H1 (cell line): ENCODE measurements at regions not wholly inside any gene's neighbourhood (a gene's known extent, or its start where the extent isn't known, plus 50 kb on each side); places are given as distances from the start of the nearest gene placed in this dataset.

Experiments
- CTCF ChIA-PET: fragments of 300-600 bp; sonication (Branson Sonifier 250); formaldehyde crosslinking; loops from one replicate; lab custom pipeline; 2021; ENCODE audit not compliant: partially characterized antibody; lab: Charles Lee
- POLR2A ChIA-PET: fragments of 300-600 bp; sonication (Branson Sonifier 250); formaldehyde crosslinking; loops from one replicate; lab custom pipeline; 2021; ENCODE audit warnings: inconsistent platforms; ENCODE audit not compliant: partially characterized antibody; lab: Charles Lee
- DNase-seq, 2 experiments: peaks; one replicate each; pipeline versions ENCODE4 v3.0.0 to v3.0.0-alpha.2; 2010 to 2022; ENCODE audit warnings: low spot score in 2 of 2, low read depth in 1 of 2, mixed read lengths in 1 of 2
- FAIRE-seq: peaks from 2 replicates; lab custom pipeline; 2011; peaks lifted over from hg19 to GRCh38; lab: Jason Lieb, UNC
- H2AFZ ChIP-seq: 2 replicates; pipeline ENCODE4 v1.8.1; 2012; ENCODE audit warnings: low read length, inconsistent platforms
- H2AK5ac ChIP-seq: 2 replicates; pipeline ENCODE4 v1.6.1; 2013; ENCODE audit warnings: low read depth, low read length
- H2BK120ac ChIP-seq: replicated peaks from 2 replicates; pipeline ENCODE3; 2013; ENCODE audit warnings: low read depth, low read length, inconsistent platforms
- H2BK12ac ChIP-seq: 2 replicates; pipeline ENCODE4 v1.6.1; 2013; ENCODE audit warnings: low read depth, low read length
- H2BK15ac ChIP-seq: 2 replicates; pipeline ENCODE4 v1.6.1; 2013; ENCODE audit warnings: low read length
- H2BK20ac ChIP-seq: 2 replicates; pipeline ENCODE4 v1.6.1; 2013; ENCODE audit warnings: low read length
- H2BK5ac ChIP-seq: 2 replicates; pipeline ENCODE4 v1.6.1; 2013; ENCODE audit warnings: low read depth, low read length
- H3K14ac ChIP-seq: 2 replicates; pipeline ENCODE4 v1.6.1; 2013; ENCODE audit warnings: inconsistent platforms; ENCODE audit not compliant: insufficient read length
- H3K18ac ChIP-seq: 2 replicates; pipeline ENCODE4 v1.6.1; 2013; ENCODE audit warnings: low read length; ENCODE audit errors: extremely low read depth
- H3K23ac ChIP-seq: 2 replicates; pipeline ENCODE4 v1.6.1; 2013; ENCODE audit warnings: inconsistent platforms; ENCODE audit not compliant: insufficient read length
- H3K23me2 ChIP-seq: 2 replicates; pipeline ENCODE4 v1.6.1; 2013; ENCODE audit warnings: low read depth, low read length
- H3K27ac ChIP-seq: 2 replicates; pipeline ENCODE4 v1.6.1; 2011; ENCODE audit warnings: low read depth, low read length, inconsistent platforms
- H3K27me3 ChIP-seq, 4 experiments: replicated peaks in 1 of 4; 1 replicate in 1 of 4; 2 replicates in 3 of 4; pipeline versions ENCODE4 v1.6.1 to v1.8.1; 2011 to 2013; ENCODE audit warnings: low read length in 3 of 4, mild to moderate bottlenecking in 3 of 4, inconsistent platforms in 2 of 4, mixed read lengths in 2 of 4, moderate library complexity in 1 of 4; ENCODE audit not compliant: control insufficient read depth in 3 of 4, insufficient read depth in 3 of 4; ENCODE audit errors: extremely low read depth in 1 of 4
- H3K36me3 ChIP-seq, 4 experiments: 2 replicates each; pipeline versions ENCODE4 v1.6.1 to v1.8.1; 2011 to 2013; ENCODE audit warnings: mild to moderate bottlenecking in 4 of 4, low read length in 3 of 4, moderate library complexity in 2 of 4, control low read depth in 1 of 4, inconsistent platforms in 1 of 4; ENCODE audit not compliant: insufficient read depth in 4 of 4, control insufficient read depth in 2 of 4
- H3K4ac ChIP-seq: replicated peaks from 2 replicates; pipeline ENCODE3; 2013; ENCODE audit warnings: low read length, low read depth, mixed read lengths, inconsistent platforms; ENCODE audit not compliant: insufficient read length
- H3K4me1 ChIP-seq, 4 experiments: replicated peaks in 1 of 4; 1 replicate in 1 of 4; 2 replicates in 3 of 4; pipeline versions ENCODE4 v1.6.1 to v1.8.1; 2011 to 2013; ENCODE audit warnings: low read length in 3 of 4, inconsistent platforms in 2 of 4, mixed read lengths in 1 of 4; ENCODE audit not compliant: insufficient read depth in 4 of 4, control insufficient read depth in 3 of 4
- H3K4me2 ChIP-seq, 2 experiments: 2 replicates each; pipeline versions ENCODE4 v1.6.1 to v1.8.1; 2011 to 2013; ENCODE audit warnings: low read depth in 2 of 2, low read length in 2 of 2, control low read depth in 1 of 2, inconsistent platforms in 1 of 2, mild to moderate bottlenecking in 1 of 2; ENCODE audit not compliant: insufficient read depth in 1 of 2
- H3K4me3 ChIP-seq, 4 experiments: fragments of 200-600, 300-600 bp in 1 of 4; sonication (generic), shearing (Covaris generic), sonication (Bioruptor Twin) in 1 of 4; 2 replicates each; pipeline versions ENCODE4 v1.5.1 to v1.8.1; 2011 to 2016; ENCODE audit warnings: low read length in 4 of 4, low read depth in 3 of 4, control low read depth in 2 of 4, inconsistent platforms in 2 of 4, mild to moderate bottlenecking in 2 of 4, mixed read lengths in 1 of 4, moderate library complexity in 1 of 4; ENCODE audit not compliant: insufficient read depth in 2 of 4; ENCODE audit errors: extremely low read depth in 1 of 4
- H3K56ac ChIP-seq: replicated peaks from 2 replicates; pipeline ENCODE3; 2013; ENCODE audit warnings: low read depth, mild to moderate bottlenecking, mixed read lengths, low read length, inconsistent platforms; ENCODE audit not compliant: insufficient read length
- H3K79me1 ChIP-seq: 2 replicates; pipeline ENCODE4 v1.6.1; 2013; ENCODE audit warnings: low read depth, low read length, control low read depth
- H3K79me2 ChIP-seq, 2 experiments: 2 replicates each; pipeline versions ENCODE4 v1.6.1 to v1.8.1; 2012 to 2013; ENCODE audit warnings: low read length in 2 of 2, mild to moderate bottlenecking in 2 of 2, inconsistent platforms in 1 of 2; ENCODE audit not compliant: insufficient read depth in 2 of 2, control insufficient read depth in 1 of 2
- H3K9ac ChIP-seq, 4 experiments: replicated peaks in 1 of 4; 1 replicate in 1 of 4; 2 replicates in 3 of 4; pipeline versions ENCODE4 v1.6.1 to v1.8.1; 2011 to 2013; ENCODE audit warnings: low read depth in 3 of 4, low read length in 3 of 4, control low read depth in 2 of 4, mild to moderate bottlenecking in 2 of 4, moderate library complexity in 2 of 4, inconsistent platforms in 1 of 4; ENCODE audit errors: extremely low read depth in 1 of 4
- H3K9me3 ChIP-seq, 2 experiments: 2 replicates each; pipeline versions ENCODE4 v1.6.1 to v1.8.1; 2012 to 2013; ENCODE audit warnings: mild to moderate bottlenecking in 2 of 2, moderate library complexity in 2 of 2, control low read depth in 1 of 2, inconsistent platforms in 1 of 2, low read depth in 1 of 2, low read length in 1 of 2, mixed read lengths in 1 of 2; ENCODE audit not compliant: insufficient read depth in 2 of 2
- H4K20me1 ChIP-seq, 2 experiments: replicated peaks in 1 of 2; 2 replicates each; pipeline versions ENCODE3 to v1.8.1; 2011 to 2013; ENCODE audit warnings: inconsistent platforms in 2 of 2, low read length in 2 of 2, mild to moderate bottlenecking in 1 of 2; ENCODE audit not compliant: insufficient read depth in 2 of 2, control insufficient read depth in 1 of 2
- H4K5ac ChIP-seq: 2 replicates; pipeline ENCODE4 v1.6.1; 2013; ENCODE audit warnings: low read length, low read depth, mixed read lengths, inconsistent platforms; ENCODE audit not compliant: insufficient read length
- H4K8ac ChIP-seq: 2 replicates; pipeline ENCODE4 v1.8.0; 2013; ENCODE audit warnings: mild to moderate bottlenecking, moderate library complexity, low read length, inconsistent platforms; ENCODE audit not compliant: insufficient read depth; ENCODE audit errors: extremely low read depth
- H4K91ac ChIP-seq: replicated peaks from 2 replicates; pipeline ENCODE3; 2013; ENCODE audit warnings: low read length, mixed read lengths, inconsistent platforms; ENCODE audit not compliant: insufficient read length
- BACH1 ChIP-seq: IDR thresholded peaks from 2 replicates; pipeline ENCODE4 v1.6.1; 2012; ENCODE audit warnings: low read length, improper control_type of control experiment
- CBX8 ChIP-seq: fragments of 300-800, 300-1000 bp; sonication (generic); IDR thresholded peaks from 2 replicates; pipeline ENCODE4 v1.7.1; 2016; ENCODE audit warnings: low read depth, low read length, borderline replicate concordance
- CTBP2 ChIP-seq: IDR thresholded peaks from 2 replicates; pipeline ENCODE4 v1.7.0; 2011; ENCODE audit warnings: borderline replicate concordance, mild to moderate bottlenecking, moderate library complexity, mixed read lengths, low read length; ENCODE audit not compliant: insufficient read depth, insufficient read length
- GABPA ChIP-seq: IDR thresholded peaks from 2 replicates; pipeline ENCODE4 v1.6.1; 2011; ENCODE audit warnings: mild to moderate bottlenecking, low read length, moderate library complexity, borderline replicate concordance; ENCODE audit not compliant: insufficient read depth
- NANOG ChIP-seq: IDR thresholded peaks from 2 replicates; pipeline ENCODE4 v1.6.1; 2011; ENCODE audit warnings: low read length, low read depth, mild to moderate bottlenecking, inconsistent platforms; ENCODE audit not compliant: insufficient read depth, poor library complexity, severe bottlenecking
- RNF2 ChIP-seq: fragments of 200-900, 300-1000 bp; sonication (generic); IDR thresholded peaks from 2 replicates; pipeline ENCODE4 v1.7.1; 2016; ENCODE audit warnings: borderline replicate concordance, low read depth, mild to moderate bottlenecking, antibody characterized with exemption, low read length; ENCODE audit not compliant: poor library complexity, severe bottlenecking; ENCODE audit errors: missing control alignments
- SIN3A ChIP-seq, 2 experiments: IDR thresholded peaks in 1 of 2; conservative IDR thresholded peaks in 1 of 2; 2 replicates each; pipeline ENCODE4 v1.6.1; 2011 to 2012; ENCODE audit warnings: low read length in 2 of 2, improper control_type of control experiment in 1 of 2, low read depth in 1 of 2, mild to moderate bottlenecking in 1 of 2
- SIX5 ChIP-seq: IDR thresholded peaks from 2 replicates; pipeline ENCODE4 v1.6.1; 2011; ENCODE audit warnings: mild to moderate bottlenecking, low read depth, low read length
- SP1 ChIP-seq: IDR thresholded peaks from 2 replicates; pipeline ENCODE4 v1.6.1; 2011; ENCODE audit warnings: low read depth, low read length
- TAF7 ChIP-seq: optimal IDR thresholded peaks from 2 replicates; pipeline ENCODE3; 2011; ENCODE audit warnings: low read depth, mild to moderate bottlenecking, inconsistent platforms, low read length, moderate library complexity, borderline replicate concordance
- TBP ChIP-seq: IDR thresholded peaks from 2 replicates; pipeline ENCODE4 v1.6.1; 2011; ENCODE audit warnings: low read depth, low read length, improper control_type of control experiment
- whole genome bisulfite sequencing, 2 experiments: shearing (Covaris generic) in 1 of 2; methylation state at CpG; one replicate each; pipeline versions ENCODE4 v1.1.6 to v1.1.7; 2013 to 2015; ENCODE audit warnings: low lambda C conversion rate in 2 of 2, mixed read lengths in 2 of 2, inconsistent platforms in 1 of 2, low coverage in 1 of 2, missing lambda C conversion rate in 1 of 2; ENCODE audit not compliant: insufficient replicate concordance in 2 of 2, insufficient coverage in 1 of 2, insufficient read length in 1 of 2; ENCODE audit errors: extremely low coverage in 1 of 2, missing lambda C conversion rate in 1 of 2; 5-methylcytosine and 5-hydroxymethylcytosine counted together
- TF ChIP-seq, protein P1 (sequence below): IDR thresholded peaks from 2 replicates; pipeline ENCODE4 v1.6.1; 2011; ENCODE audit warnings: low read depth, mild to moderate bottlenecking, low read length; ENCODE audit not compliant: insufficient read depth

DNA sequence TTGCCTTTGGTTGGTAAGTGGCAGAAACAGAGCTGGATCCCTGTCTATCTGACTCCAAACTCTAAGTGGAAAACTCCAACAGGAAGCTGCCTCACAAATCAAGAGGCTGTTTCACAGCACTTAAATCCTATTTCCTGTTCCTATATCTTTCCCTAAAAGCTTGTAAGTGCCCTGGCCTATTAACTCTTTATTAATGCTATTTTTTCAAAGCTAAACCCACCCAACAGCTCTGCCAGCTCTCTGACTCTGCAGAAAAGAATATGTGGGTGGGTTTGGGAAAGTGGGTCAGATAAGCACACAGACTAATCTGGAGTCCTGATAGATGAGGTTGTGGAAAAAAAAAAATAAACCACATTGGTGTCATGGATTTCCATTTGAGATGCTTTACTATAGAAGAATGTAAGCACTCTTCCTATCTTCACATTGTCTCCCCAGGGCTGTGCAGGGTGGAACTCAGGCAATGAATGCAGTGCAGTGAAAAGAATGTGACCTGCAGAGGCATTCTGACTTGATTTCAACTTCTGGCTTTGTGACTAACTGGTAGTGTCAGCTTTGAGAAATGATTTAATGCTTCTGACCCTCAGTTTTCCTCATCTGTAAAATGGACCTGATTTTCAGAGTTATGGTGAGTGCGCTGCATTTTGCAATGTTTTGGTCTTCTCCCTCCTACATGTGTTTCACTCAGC is 125.6 kb downstream of the AASDHPPT start:
- H3K56ac ChIP-seq = no peak overlapping the region
- no peak overlapping the region for H4K8ac ChIP-seq
- WGBS, 2 experiments = 100% methylated on average over 1 of the region's 1 CpG; no CpG with 5 or more reads in 1 of the 2 experiments
- ChIA-PET CTCF (interaction anchor here (0.6 to 1.6 kb wide), 4 partner anchors 18 to 764 kb away, joined by 3 read pairs; no protein-coding TSS in a partner anchor), POLR2A (no interaction called here)
- no peak overlapping the region for H3K23ac ChIP-seq
- H4K91ac ChIP-seq = no peak overlapping the region
- no peak overlapping the region for H3K18ac ChIP-seq
- H3K4me1 ChIP-seq = no peaks in the 10 kb centered on the region
- H3K9ac ChIP-seq = no peak overlapping the region
- no peaks in the 10 kb centered on the region for H3K9me3 ChIP-seq
- H3K14ac ChIP-seq = no peak overlapping the region
- no peak overlapping the region for H2BK5ac ChIP-seq
- H2BK15ac ChIP-seq = no peak overlapping the region
- H3K79me2 ChIP-seq = no peaks in the 10 kb centered on the region
- H3K4me3 ChIP-seq = no peak overlapping the region
- no peaks in the 10 kb centered on the region for H3K36me3 ChIP-seq
- no peaks in the 10 kb centered on the region for H3K23me2 ChIP-seq
- no peak overlapping the region for H2BK120ac ChIP-seq
- no peak overlapping the region for H2BK12ac ChIP-seq
- H2AFZ ChIP-seq = no peak overlapping the region
- no peak overlapping the region for H3K27ac ChIP-seq
- no peak for FAIRE-seq
- no peak for DNase-seq
- no peak overlapping the region for H2BK20ac ChIP-seq
- H3K27me3 ChIP-seq = no peaks in the 10 kb centered on the region
- H2AK5ac ChIP-seq = no peak overlapping the region
- H4K20me1 ChIP-seq = no peaks in the 10 kb centered on the region
- no peak overlapping the region for H3K4ac ChIP-seq
- H4K5ac ChIP-seq = no peak overlapping the region
- no peaks in the 10 kb centered on the region for H3K79me1 ChIP-seq
- no peak overlapping the region for H3K4me2 ChIP-seq
- no peak for TF ChIP-seq CBX8
- TF ChIP-seq SIX5 = no peak
- no peak for TF ChIP-seq SIN3A (conservative IDR thresholded peaks at IDR 0.05 in 1 of 2, IDR thresholded peaks at IDR 0.05 in 1 of 2; ENCODE audit: low read depth in 1 of 2, low read length in 2 of 2)
- TF ChIP-seq, protein P1, sequence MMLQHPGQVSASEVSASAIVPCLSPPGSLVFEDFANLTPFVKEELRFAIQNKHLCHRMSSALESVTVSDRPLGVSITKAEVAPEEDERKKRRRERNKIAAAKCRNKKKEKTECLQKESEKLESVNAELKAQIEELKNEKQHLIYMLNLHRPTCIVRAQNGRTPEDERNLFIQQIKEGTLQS = no peak
- TF ChIP-seq TAF7 = no peak
- TF ChIP-seq NANOG = no peak
- TF ChIP-seq GABPA = no peak
- no peak for TF ChIP-seq RNF2
- no peak for TF ChIP-seq SP1
- TF ChIP-seq BACH1 = no peak
- TF ChIP-seq TBP = no peak
- no peak for TF ChIP-seq CTBP2
